HG03469 (cell line): ENCODE measurements at regions not wholly inside any gene's neighbourhood (a gene's known extent, or its start where the extent isn't known, plus 50 kb on each side); places are given as distances from the start of the nearest gene placed in this dataset.

ENCODE experiments used
- ATAC-seq: cut with Tn5 transposase; IDR thresholded peaks from one replicate; pipeline ENCODE4 v1.9.1; 2021; ENCODE audit warnings: mild to moderate bottlenecking, moderate library complexity, moderate number of reproducible peaks; ENCODE audit not compliant: unreplicated experiment

DNA sequence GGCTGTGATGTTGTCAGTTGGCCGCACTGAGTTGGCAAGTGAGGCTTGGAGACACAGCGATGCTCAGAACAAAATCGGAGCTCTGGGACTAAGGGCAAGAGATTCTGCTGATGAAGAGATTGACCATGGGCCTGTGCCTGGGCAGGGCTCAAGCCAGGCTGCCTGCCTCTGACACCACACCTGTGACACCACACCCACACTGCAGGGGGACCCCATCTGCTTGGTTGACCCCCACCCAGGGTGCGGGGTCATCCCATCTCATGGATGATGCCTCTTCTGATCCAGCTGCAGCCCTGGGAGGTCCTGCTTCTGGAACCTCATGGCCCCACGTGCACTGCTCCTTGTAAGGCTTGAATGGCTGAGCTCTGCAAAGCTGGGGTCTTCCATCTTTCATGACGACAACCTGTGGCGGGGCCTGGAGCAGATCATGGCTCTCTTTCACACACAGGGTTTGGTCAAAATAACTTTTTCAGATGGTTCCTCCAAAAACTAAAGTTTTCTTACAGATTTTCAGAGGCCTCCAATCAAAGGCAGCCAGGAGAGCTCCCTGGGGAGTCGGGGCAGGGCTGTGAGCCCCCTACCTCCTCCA lies 185.2 kb downstream of the GADD45G start:
- no peak for ATAC-seq

DNA sequence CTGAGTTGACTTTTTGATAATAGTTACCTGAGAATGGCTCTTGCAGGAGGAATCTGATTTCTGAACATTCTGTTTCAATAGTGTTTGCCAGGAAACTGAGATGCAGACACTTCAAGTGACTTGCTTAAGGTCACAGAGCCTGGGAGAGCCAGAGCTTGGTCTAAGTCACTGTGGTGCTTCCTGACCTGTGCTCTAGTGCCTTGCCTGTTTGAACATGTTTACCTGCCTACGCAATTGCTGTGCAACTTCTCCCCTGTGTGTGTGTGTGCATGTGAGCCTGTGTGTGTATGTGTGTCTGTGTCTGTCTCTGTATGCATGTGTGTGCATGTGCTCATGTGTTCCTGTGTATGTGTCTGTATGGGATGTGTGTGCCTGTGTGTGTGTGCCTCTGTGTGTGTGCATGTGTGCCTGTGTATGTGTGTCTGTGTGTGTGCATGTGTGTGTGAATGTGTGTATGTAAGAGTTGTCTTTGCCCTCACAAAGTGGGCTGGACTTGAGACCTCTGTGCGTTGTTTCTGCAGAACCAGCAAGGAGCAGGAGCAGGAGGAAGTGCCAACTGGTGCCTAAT lies 185.8 kb downstream of the GADD45G start:
- no peak for ATAC-seq

DNA sequence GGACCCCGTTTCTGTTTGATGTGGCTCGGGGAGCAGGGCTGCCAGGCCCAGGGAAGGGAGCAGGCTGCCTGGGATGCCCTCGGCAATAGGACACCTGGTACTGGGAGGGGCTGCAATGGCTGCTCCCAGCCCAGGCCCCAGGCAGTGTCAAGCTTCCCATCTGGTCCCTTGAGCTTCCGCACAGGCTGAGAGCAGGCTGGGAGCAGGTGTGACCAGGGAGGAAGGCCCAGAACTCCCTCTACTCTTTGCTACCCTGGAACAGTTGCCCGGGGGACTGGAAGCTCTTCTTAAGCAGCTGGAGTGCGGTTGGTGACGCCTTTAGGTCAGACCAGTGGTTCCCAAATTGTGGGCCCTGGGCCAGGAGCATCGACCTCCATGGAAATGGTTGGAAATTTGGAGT lies 186.9 kb downstream of the GADD45G start:
- no peak for ATAC-seq

DNA sequence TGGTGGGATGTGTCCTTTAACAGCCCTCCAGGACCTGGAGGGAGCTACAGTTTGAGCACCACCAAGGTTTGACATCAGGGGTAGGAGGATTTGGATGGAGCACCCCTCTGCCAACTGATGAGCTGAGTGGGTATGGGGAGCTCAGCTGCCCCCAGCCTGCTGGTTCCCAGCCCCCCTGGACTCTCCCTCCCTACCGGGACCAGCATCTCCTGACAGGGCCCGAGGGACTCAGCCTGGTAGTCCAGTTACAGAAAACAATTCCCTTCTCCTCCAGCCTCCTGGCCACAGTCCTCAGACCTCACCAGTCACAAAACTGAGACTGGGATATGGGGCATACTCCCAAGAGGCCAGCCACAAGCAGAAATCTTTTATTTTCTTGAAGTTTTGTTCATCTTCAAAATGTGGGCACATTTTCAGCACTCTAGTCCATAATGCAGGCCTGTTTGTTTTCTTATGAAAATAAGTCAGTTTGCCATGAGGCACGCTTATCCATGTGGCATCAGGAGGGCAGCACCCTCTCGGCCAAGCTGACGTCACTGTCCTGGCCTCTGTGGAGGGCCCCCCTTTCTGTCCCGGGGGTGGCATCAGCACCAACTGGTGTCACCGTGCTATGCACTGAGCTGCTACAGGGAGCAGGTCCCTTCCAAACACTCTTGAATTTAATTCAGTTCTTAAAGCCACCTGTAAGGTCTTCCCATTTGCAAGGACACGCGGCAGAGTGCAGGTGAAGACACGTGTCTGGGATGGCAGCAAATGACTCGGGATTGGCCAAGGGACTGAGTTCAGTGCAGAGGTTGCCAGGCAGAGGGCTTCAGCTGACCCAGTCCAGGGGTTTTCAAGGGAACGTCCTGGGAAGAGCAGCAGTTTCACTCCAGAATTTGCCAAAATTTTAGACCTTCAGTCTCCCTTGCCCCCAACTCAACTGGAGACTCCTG lies 187.6 kb downstream of the GADD45G start:
- ATAC-seq: no peak

DNA sequence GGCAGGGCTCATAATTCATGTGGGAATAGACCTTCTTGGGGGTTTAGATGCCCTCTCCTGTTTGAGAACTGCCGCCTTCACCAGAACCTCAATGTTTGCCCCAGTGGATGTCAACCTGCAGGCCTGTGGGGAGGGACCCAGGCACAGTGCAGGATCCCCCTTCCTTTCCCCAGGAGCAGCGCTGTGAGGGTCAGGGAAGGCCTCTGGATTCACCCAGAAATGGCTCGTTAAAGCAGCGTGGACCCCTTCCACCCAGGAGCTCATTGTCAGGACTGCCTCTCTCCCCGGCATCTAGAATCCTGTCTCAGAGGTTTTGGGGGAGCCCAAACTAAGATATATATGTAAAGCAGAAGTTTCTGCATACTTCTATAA lies 188.3 kb downstream of the GADD45G start:
- no peak for ATAC-seq

DNA sequence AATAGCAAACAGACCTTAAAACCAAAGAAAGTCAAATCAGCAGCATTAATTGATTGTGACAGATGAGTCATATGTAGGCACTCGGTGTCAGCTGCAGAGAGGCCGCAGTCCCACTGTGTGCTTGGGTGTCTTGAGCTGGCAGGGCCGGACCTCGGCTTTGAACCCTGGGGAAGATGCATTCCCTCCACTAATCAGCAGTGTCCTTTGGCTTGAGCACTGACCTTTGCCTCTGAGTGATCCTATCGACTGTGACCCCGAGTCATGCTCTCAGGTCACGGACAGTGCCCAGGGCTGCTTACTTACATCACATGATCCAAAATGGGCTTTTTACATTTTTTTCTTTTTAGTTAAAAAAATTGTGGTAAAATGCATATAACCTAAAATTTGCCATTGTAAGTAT lies 188.7 kb downstream of the GADD45G start:
- ATAC-seq: no peak

DNA sequence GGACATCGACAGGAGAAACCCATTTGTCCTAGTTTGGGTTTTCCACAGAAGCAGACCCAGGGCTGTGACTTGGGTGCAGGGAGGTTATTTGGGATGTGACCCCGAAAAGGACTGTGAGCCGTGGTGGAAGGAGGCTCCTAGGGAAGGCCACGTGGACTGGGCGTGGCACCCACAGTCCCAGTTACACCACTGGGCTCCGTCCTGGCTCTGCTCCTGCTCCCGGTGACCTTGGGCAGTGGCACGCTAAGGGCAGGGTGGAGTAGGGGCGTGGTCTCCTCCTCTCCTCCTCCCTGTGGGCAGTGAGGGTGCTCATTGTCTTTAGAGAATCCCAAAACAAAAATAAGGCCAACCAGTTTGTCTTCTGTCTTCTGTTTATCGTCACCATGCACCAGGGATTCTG lies 190.1 kb downstream of the GADD45G start:
- no peak for ATAC-seq

DNA sequence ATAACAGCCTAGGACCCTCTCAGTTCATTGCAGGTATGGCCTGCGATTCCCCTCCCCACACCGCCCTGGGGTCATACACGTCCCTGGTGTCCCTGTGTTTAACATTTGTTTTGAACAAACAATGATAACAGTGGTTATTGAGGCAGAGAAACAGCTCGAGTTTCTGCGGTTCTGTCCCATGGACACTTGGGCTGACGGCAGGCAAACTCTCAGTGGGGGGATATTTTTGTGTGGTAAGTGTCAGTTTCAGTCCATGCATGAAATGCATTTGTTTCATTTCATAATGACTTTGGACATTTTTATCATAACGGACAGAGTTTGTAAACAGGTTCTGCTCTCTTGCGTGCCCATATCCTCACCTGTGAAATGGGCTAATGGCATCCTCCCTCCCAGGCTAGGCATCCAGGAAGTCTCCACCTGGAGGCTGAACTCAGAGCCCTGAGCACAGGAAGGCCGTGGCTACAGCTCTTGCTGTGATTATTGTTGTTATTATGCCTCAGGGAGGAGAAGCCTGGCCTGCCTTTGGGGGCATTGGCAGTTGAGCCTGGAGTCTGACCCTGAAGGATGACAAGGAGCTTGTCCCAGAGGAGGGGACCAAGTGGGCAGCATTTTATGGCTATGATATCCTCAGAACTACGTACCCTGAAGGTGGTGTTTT lies 190.9 kb downstream of the GADD45G start:
- no peak for ATAC-seq

DNA sequence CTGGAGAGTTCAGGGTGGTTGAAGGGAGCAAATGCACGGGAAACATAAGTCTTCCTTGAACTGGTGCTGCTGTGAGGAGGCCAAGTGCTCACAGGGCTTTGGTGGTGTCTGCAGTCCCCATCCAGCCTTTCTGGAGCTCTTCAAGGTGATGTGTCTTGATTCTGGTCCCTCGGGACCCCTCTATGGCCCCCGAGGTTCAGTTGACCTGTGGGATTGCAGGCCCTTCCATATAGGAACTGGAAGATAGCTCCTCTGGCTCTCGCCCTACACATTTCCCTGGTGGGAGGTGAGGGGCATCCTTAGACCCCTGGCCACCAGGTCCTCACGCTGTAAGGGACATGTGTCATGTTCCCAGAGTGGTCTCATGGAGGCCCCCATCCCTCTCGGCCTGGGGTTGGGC lies 191.8 kb downstream of the GADD45G start:
- ATAC-seq: no peak

DNA sequence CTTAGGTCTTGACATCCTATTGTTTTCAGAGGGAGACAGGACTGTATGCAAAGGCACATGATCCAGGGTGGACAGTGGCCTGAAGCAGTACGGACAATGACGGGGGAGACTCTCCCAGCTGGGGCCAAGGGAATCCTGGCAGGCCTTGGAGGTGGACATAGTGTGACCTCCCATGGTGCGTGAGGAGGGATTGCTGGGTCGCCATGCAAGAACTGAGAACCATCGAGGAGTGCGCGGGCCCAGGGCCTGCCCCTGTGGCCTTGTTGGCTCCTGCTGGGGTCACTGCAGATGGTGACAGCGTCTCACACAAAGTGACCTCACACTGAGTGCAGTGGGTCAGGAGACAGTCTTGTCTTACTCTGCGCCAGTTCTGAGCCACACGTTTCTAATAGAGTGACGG lies 192.4 kb downstream of the GADD45G start:
- ATAC-seq: no peak

DNA sequence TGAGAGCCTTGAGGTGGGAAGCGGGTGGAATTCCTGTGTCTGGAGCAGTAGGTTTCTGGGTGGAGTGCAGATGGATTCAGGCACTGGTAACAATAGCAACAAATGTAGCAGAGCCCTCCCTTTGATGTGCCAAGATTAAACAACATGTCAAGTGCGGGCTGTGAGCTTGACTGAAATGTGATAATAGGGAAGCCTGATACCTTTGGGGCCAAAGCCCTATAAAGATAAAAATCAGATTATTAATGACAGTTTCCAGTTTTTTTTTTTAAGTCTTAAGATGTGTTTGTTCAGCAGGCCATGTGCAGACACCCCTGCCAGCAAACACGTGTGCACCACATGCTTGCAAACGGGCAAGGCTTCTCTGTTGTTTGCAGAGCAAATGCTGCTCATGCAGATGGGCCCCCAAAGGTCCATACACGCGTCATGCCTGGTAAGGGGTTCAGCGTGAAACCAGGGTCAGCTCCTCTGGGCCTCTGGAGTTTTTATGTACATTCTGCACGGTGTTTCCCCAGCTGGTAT lies 193.2 kb downstream of the GADD45G start:
- ATAC-seq: no peak

DNA sequence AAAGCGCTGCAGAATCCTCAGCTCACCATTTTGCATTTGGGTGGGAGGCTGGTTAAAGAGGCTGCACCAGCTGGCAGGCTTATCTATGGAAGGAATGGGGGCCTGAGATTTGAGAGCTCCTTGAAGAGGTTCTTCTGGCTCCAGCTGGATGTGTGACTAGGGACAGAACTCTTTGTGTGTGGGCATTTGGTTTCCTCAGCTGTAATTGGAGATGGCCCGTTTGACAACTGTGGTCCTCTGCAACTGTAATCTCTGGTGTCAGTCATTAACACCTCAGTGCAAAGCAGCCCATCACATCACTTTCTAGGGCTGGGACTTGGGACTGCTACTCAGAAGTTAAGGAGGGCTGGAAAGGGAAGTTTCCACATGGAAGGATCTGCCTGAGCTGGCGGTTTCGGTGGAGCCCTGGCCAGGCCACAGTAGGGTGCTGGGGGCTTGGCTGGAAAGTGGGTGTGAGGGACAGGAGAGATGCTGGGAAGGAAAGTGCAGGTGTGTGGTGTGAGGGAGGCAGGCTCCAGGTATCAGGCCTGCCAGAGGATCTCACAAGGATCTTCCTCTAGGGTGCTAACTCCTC lies 193.8 kb downstream of the GADD45G start:
- no peak for ATAC-seq

DNA sequence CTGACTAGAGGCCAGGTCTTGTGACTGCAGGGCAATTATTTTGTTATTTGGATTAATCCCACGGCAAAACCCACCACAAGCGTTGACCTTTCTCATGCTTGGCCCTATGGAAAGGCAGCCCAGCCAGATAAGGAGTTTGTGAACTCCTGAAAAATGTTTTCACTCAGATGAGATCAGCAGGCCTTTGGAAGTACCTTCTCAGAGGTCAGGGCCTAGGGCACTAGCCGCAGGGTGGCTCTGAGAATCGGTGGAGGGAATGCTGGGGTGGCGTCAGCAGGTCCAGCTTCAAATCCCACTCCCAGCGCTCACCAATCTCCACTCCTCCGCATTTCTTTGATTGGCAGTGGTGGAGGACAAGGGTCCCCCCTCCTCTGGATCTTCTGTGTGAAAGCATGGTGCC lies 194.4 kb downstream of the GADD45G start:
- ATAC-seq: no peak

DNA sequence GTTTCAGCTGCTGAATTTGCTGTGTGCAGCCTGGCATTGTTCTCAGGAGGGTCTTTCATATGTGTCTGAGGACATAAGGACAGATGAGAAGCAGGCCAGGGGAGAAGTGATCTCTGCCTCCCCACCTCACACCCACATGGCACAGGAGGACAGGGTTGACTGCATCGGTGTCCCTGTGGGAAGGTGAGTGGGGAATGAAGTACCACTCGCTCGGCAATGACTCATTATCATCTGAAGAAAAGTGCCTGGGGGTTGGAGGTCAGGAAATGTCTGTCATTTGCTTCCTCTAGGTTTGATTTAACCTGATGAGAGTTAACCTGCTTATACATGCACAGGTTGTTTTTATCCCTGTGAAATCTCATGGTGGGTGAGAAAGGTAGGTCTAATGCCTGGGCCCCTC lies 195.0 kb downstream of the GADD45G start:
- no peak for ATAC-seq

DNA sequence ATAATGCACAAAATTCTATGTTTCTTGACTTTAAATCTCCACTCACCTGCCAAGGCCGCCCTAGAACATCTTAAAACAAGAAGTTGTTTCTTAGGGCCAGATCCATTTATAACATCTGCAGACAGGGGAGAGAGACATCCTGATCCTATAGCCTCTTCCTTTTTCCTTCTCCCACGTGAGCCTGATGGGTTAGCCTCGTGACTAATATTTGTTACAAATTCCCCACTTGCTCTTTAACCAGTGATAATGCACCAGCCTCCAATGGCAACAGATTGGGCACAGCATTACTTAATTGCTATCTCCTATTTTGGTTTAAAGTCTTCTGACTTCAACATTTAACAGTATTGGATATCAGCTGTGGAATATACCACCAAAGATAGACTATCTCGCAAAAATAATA lies 196.5 kb downstream of the GADD45G start:
- no peak for ATAC-seq

DNA sequence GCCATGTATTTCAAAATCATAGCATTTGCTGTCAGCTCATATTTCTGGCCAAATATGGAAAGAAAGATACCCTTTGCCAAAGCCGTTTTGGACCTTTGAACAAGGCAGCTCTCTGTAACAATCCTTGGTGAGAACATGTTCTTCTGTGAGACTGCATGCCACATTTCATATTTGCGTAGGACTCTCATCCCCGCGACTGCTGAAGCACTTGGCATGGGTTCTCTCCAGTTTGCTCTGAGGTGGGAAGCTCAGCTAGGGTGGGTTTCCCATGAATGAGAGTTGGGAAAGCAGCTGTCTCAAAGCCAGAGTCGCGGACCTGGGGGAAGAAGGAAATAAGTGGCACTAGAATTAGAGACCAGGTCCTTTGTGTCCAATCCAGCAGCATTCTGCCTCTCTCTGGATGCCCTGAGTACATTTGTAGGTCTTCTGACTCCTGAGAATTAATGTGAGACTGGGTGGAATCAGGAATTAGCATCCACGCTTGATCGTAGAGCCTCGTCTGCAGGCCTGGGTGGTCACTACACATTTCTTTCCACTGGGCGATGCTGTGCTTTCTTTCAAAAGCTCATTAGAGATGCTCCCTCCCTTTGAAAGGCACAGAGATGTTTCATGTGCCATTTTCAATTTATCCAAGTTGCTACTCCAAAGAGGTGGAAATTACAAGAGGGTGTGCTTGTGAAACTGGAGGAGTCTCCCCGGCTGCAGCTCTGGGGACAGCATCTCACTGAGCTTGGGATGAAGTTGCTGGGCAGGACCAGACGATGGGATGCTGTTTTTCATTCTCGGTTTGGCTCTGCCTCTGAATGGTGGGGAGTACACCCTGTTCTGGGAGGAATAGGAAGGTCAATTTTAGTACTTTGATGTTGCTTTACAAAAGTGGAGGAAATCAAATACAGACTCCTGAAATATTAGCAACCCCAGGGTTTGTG lies 197.2 kb downstream of the GADD45G start:
- ATAC-seq: no peak

DNA sequence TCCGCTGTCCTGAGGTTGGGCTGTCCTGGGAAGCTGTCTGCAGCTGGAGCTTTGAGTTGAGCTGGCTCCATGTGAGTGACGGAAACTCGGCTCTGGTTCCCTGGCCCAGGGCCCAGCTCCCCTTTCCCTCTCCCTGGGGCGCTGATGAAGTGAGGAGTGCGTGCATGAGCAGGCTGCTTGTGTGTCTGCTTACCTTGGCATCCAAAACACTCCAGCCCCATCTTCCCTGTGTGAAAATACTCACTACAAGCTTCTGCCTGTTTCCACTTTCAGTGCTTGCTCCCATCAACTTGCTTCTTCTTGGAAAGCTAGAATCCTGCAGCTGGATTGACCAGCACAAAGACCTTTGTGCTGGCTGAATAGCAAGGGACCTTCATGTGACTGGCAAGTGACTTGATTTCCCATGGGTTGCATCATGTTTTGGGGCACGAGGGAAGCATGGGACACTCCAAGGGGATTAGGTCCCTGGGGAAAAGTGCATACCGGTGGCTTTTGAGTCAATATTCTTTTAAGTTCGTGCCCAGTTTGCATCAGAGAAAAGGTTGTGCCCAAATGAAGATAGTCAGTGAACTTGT lies 198.1 kb downstream of the GADD45G start:
- no peak for ATAC-seq

DNA sequence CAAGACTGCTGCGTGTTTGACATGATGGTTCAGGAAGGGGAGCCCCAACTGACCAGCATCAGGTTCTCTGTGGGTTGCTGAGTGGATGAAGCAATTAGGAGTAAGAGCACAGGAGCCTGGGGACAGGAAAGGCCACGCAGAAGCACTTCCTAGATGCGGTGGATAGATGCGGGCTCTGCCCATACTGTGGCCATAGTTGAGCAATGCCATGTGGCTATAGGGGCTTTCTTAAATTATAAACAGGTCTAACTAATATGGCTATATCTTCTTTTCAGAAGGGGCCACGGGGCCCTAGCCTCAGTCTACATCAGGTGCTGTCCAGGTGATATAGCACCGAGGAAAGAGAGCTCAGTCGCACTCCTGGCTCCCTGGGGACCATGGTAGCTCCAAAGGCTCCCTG lies 198.6 kb downstream of the GADD45G start:
- ATAC-seq: no peak

DNA sequence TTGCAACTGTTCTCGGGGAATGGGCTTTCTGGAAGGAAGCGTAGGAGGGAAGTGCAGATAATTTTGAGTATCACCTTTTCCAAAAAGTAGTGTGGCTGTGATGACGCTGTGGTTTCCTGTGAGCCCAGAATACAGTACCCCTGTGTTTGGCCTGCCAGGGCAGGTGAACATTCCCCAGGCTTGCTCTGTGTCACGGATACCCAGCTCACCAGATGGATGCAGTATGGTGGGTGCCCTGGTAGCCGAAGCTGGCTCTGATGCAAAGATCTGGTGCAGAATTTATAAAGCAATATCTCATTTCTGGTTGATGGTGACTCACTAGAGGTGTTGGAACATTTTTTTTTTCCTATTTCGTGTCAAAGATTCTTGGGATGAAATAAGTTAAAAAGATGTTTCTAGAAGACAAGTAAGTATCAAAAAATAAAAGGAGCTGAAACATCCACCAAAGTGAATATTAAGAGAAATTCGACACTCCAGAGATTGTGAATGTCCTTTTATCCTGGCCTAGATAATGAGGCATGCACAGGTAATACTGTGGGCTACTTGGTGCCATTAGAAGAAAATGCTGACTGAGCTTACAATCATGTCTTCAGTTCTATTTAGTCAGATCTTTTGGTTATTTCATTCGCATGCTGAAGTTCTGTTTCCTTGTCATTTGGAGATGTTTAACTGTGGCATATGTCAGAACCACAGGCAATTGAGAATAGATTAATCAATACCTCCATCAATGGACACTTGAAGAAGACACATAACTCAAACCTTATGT lies 200.1 kb downstream of the GADD45G start:
- no peak for ATAC-seq
